ENCODE measurements at regions not wholly inside any gene's neighbourhood (a gene's known extent, or its start where the extent isn't known, plus 50 kb on each side); places are given as distances from the start of the nearest gene placed in this dataset.

DNA sequence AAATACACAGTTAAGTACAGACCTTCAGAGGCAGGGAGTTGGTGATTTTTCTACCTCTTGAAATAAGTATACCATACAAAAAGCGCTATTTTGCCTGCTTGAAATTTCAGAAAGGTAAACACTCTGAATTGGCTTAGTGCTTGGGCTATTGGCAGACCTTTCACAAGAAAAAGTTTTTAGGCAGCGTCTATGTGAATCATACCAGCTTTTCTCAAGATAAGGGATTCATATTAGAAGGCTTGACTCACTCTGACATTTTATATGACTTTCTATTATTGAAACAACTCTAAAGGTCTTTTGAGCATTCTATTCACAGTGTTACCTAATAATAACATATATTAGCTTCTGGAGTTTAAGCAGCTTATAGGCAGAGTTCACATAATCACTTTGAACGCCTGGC lies 286.4 kb upstream of the FAT1 start:
- no peaks in the 10 kb centered on the region for H3K27me3 ChIP-seq
- no peaks in the 10 kb centered on the region for H3K36me3 ChIP-seq
- no peak for TF ChIP-seq Cebpa-rat (IDR thresholded peaks at IDR 0.05)
- peaks cover 6% of the 10 kb centered on the region; the same call in 1 of the 2 replicates for H3K4me1 ChIP-seq
- no peak overlapping the region for H3K4me2 ChIP-seq
- H3K9me3 ChIP-seq = no peaks in the 10 kb centered on the region
- H3K27ac ChIP-seq = no peak overlapping the region
- no peak overlapping the region for H3K9ac ChIP-seq
- no peaks in the 10 kb centered on the region for H4K20me1 ChIP-seq
- H3K4me3 ChIP-seq = no peak overlapping the region

DNA sequence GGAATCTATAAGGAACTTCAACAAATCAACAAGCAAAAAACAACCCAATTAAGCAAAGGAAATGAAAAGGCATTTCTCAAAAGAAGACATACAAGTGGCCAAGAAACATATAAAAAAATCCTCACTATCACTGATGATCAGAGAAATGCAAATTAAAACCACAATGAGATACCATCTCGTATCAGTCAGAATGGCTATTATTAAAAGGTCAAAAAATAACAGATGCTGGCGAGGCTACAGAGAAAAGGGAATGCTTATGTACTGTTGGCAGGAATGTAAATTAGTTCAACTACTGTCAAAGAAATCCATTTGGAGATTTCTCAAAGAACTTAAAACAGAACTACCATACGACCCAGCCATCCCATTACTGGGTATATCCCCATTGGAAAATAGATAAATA lies 292.4 kb upstream of the FAT1 start:
- H3K36me3 ChIP-seq = no peaks in the 10 kb centered on the region
- H4K20me1 ChIP-seq = no peaks in the 10 kb centered on the region
- no peak for TF ChIP-seq Cebpa-rat (IDR thresholded peaks at IDR 0.05)
- no peak overlapping the region for H3K4me2 ChIP-seq
- 0 out of 2 replicates have a peak, but pooled peaks cover 4% of the 10 kb centered on the region for H3K9me3 ChIP-seq
- H3K4me3 ChIP-seq = no peak overlapping the region
- H3K9ac ChIP-seq = no peak overlapping the region
- H3K4me1 ChIP-seq = no peaks in the 10 kb centered on the region
- H3K27ac ChIP-seq = no peak overlapping the region
- no peaks in the 10 kb centered on the region for H3K27me3 ChIP-seq

GRCh38 chr4:187017147-187017546 lies 293.5 kb upstream of the FAT1 start:
- Histone ChIP-seq H3K9ac (no peak overlapping the region), H3K27me3 (no peaks in the 10 kb centered on the region), H3K4me1 (no peaks in the 10 kb centered on the region), H3K4me3 (no peak overlapping the region), H3K27ac (no peak overlapping the region), H3K4me2 (no peak overlapping the region), H4K20me1 (no peaks in the 10 kb centered on the region), H3K9me3 (0 out of 2 replicates have a peak, but pooled peaks cover 4% of the 10 kb centered on the region), H3K36me3 (no peaks in the 10 kb centered on the region)
- no peak for TF ChIP-seq Cebpa-rat (IDR thresholded peaks at IDR 0.05)

- TF ChIP-seq Cebpa-rat (IDR thresholded peaks at IDR 0.05) = no peak
- Histone ChIP-seq H3K4me3 (no peak overlapping the region), H3K9ac (no peak overlapping the region), H3K9me3 (0 out of 2 replicates have a peak, but pooled peaks cover 7% of the 10 kb centered on the region), H3K27me3 (no peaks in the 10 kb centered on the region), H3K36me3 (no peaks in the 10 kb centered on the region), H3K4me1 (no peaks in the 10 kb centered on the region), H3K27ac (no peak overlapping the region), H3K4me2 (no peak overlapping the region), H4K20me1 (no peaks in the 10 kb centered on the region)
Observed at GRCh38 chr4:187019896-187020295, 296.2 kb upstream of the FAT1 start.

DNA sequence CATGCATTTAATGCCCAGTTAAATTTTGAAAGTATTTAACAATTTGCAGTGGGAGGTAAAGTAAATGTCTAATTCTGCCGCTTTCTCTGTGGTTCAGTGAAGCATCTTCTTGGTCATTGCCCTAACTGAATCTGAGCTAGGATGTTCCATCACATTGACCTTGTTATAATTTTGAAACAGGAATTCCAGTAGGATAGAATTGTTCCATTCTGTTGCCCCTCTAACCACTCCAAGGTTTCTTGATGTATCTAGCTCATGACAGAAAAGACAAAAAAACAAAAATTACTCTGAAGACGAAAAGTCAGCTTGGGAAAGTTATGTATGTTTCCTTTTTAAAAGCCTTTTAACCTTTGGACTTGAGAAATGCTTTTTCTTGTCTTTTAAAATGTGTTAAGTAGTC lies 297.0 kb upstream of the FAT1 start:
- Histone ChIP-seq H3K36me3 (no peaks in the 10 kb centered on the region), H3K9ac (no peak overlapping the region), H3K4me2 (no peak overlapping the region), H3K27ac (no peak overlapping the region), H3K4me1 (no peaks in the 10 kb centered on the region), H3K9me3 (0 out of 2 replicates have a peak, but pooled peaks cover 4% of the 10 kb centered on the region), H3K27me3 (no peaks in the 10 kb centered on the region), H4K20me1 (no peaks in the 10 kb centered on the region), H3K4me3 (no peak overlapping the region)
- TF ChIP-seq Cebpa-rat (IDR thresholded peaks at IDR 0.05) = no peak

DNA sequence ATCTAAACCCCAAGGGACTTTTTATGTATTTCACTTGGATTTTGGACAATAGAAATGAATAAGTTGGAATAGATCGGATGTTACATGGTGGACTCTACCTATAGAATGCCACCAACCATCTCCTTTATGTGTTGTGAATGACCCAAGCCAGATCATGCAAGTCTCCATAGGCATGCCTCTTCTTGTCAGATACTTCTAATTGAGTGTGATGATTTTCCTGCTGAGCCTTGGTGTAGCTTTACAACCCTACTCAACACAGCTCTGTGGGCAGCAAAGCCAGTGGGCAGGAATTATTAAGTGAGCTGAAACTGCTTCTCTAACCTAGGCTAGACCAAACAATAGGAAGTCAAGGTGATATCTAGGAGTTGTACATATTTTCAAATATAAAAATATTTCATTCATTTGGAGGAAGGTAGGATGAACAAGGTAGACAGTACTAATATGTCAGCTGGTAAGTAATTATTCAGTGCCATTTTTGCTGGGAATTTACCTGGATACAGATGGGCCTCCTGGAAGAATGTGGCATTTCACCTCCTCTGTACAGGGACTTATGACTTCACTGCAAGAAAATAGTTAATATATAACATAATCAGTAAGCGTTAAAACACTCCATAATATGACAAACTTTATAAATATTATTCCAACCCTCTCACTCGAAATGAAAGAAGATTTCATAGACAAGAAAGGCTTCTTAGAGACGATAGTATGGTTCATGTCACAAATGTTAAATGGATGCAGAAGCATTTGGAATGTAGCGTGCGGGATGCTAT lies 298.0 kb upstream of the FAT1 start:
- Histone ChIP-seq H3K9me3 (peaks cover 7% of the 10 kb centered on the region; the same call in 1 of the 2 replicates), H3K4me2 (no peak overlapping the region), H3K4me3 (no peak overlapping the region), H3K9ac (no peak overlapping the region), H3K4me1 (no peaks in the 10 kb centered on the region), H3K27ac (no peak overlapping the region), H3K36me3 (no peaks in the 10 kb centered on the region), H3K27me3 (no peaks in the 10 kb centered on the region), H4K20me1 (no peaks in the 10 kb centered on the region)
- TF ChIP-seq Cebpa-rat (IDR thresholded peaks at IDR 0.05) = no peak

- Histone ChIP-seq H3K27ac (no peak overlapping the region), H4K20me1 (no peaks in the 10 kb centered on the region), H3K4me2 (no peak overlapping the region), H3K27me3 (no peaks in the 10 kb centered on the region), H3K4me3 (no peak overlapping the region), H3K36me3 (no peaks in the 10 kb centered on the region), H3K9me3 (peaks cover 9% of the 10 kb centered on the region; the same call in 1 of the 2 replicates), H3K9ac (no peak overlapping the region), H3K4me1 (no peaks in the 10 kb centered on the region)
- no peak for TF ChIP-seq Cebpa-rat (IDR thresholded peaks at IDR 0.05)
Observed at GRCh38 chr4:187027272-187027671, 303.6 kb upstream of the FAT1 start.

DNA sequence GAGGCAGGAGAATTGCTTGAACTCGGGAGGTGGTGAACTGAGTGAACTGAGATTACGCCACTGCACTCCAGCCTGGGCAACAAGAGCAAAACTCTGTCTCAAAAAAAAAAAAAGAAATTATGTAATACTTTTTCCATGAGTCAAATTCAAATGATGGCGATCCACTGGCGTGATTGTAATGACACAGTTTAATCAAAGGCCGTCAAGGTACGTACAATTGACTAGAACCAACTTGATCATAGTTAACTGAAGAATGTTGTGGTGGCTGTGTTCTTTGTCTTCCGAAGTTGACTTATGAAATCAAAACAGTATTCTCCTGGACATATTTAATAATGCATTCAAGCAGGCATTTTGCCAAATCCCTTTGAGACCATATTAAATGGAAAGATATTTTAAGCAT lies 318.6 kb upstream of the FAT1 start:
- Histone ChIP-seq H3K4me2 (no peak overlapping the region), H3K27ac (no peak overlapping the region), H4K20me1 (no peaks in the 10 kb centered on the region), H3K27me3 (no peaks in the 10 kb centered on the region), H3K9me3 (0 out of 2 replicates have a peak, but pooled peaks cover 5% of the 10 kb centered on the region), H3K36me3 (no peaks in the 10 kb centered on the region), H3K4me3 (no peak overlapping the region), H3K4me1 (no peaks in the 10 kb centered on the region), H3K9ac (no peak overlapping the region)
- no peak for TF ChIP-seq Cebpa-rat (IDR thresholded peaks at IDR 0.05)

GRCh38 chr4:187046471-187046870 lies 322.8 kb upstream of the FAT1 start:
- no peaks in the 10 kb centered on the region for H3K36me3 ChIP-seq
- no peak overlapping the region for H3K4me2 ChIP-seq
- TF ChIP-seq Cebpa-rat (IDR thresholded peaks at IDR 0.05) = no peak
- H3K27me3 ChIP-seq = no peaks in the 10 kb centered on the region
- H4K20me1 ChIP-seq = no peaks in the 10 kb centered on the region
- H3K9me3 ChIP-seq = 0 out of 2 replicates have a peak, but pooled peaks cover 5% of the 10 kb centered on the region
- no peak overlapping the region for H3K9ac ChIP-seq
- no peaks in the 10 kb centered on the region for H3K4me1 ChIP-seq
- H3K27ac ChIP-seq = no peak overlapping the region
- no peak overlapping the region for H3K4me3 ChIP-seq

DNA sequence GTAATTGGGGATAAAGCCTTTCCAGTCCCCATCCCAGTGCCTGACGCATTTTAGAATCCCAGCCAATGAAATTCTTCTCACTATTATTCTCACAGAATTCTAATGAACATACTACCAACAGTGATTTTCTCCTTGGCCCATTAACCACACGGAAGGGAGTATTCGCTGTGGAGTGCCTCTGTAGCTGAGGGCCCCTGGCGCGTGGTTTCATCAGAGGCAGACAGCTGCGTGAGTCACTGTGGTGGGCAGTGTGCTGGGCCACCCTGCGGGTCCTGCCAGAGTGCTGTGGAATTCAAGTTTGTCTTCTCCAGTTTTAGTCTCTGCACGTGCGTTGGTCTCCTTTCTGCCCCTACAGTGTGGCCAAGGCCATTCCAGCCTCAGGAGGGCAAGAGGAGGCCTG lies 335.4 kb upstream of the FAT1 start:
- Histone ChIP-seq H3K9ac (no peak overlapping the region), H3K27ac (no peak overlapping the region), H3K27me3 (no peaks in the 10 kb centered on the region), H3K4me3 (no peak overlapping the region), H3K4me1 (peaks cover 37% of the 10 kb centered on the region), H3K4me2 (peak overlapping the region; percentile 64; the same call in 1 of the 2 replicates), H3K36me3 (no peaks in the 10 kb centered on the region), H4K20me1 (no peaks in the 10 kb centered on the region), H3K9me3 (peaks cover 17% of the 10 kb centered on the region)
- TF ChIP-seq Cebpa-rat (IDR thresholded peaks at IDR 0.05) = no peak
